ENCODE measurements at regions not wholly inside any gene's neighbourhood (a gene's known extent, or its start where the extent isn't known, plus 50 kb on each side); places are given as distances from the start of the nearest gene placed in this dataset.

- TF ChIP-seq, protein P1, sequence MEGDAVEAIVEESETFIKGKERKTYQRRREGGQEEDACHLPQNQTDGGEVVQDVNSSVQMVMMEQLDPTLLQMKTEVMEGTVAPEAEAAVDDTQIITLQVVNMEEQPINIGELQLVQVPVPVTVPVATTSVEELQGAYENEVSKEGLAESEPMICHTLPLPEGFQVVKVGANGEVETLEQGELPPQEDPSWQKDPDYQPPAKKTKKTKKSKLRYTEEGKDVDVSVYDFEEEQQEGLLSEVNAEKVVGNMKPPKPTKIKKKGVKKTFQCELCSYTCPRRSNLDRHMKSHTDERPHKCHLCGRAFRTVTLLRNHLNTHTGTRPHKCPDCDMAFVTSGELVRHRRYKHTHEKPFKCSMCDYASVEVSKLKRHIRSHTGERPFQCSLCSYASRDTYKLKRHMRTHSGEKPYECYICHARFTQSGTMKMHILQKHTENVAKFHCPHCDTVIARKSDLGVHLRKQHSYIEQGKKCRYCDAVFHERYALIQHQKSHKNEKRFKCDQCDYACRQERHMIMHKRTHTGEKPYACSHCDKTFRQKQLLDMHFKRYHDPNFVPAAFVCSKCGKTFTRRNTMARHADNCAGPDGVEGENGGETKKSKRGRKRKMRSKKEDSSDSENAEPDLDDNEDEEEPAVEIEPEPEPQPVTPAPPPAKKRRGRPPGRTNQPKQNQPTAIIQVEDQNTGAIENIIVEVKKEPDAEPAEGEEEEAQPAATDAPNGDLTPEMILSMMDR (conservative IDR thresholded peaks at IDR 0.05; ENCODE audit: low read length) = no peak
- TF ChIP-seq EZH2phosphoT487 (IDR thresholded peaks at IDR 0.05; ENCODE audit: borderline replicate concordance, low read depth, low read length) = no peak
Observed at GRCh38 chrY:12598783-12599182, 102.2 kb upstream of the USP9Y start.
